ENCODE measurements at regions not wholly inside any gene's neighbourhood (a gene's known extent, or its start where the extent isn't known, plus 50 kb on each side); places are given as distances from the start of the nearest gene placed in this dataset.

- no peak for DNase-seq
- H3K27me3 Mint-ChIP-seq (ENCODE audit: insufficient read depth, unreplicated experiment), result no peaks in the 10 kb centered on the region
- Histone ChIP-seq H3K27me3 (replicated peaks; ENCODE audit: control insufficient read depth, insufficient read depth, low read length) (no peaks in the 10 kb centered on the region), H3K4me1 (0 out of 2 replicates have a peak, but pooled peaks cover 8% of the 10 kb centered on the region), H3K36me3 (ENCODE audit: control insufficient read depth, insufficient read depth, low read length) (no peaks in the 10 kb centered on the region), H3K9me3 (no peaks in the 10 kb centered on the region), H3K4me3 (ENCODE audit: low read depth, low read length) (no peak overlapping the region)
- H3K9me3 Mint-ChIP-seq (ENCODE audit: unreplicated experiment), result no peaks in the 10 kb centered on the region
- peaks cover 9% of the 10 kb centered on the region for H3K4me1 Mint-ChIP-seq (ENCODE audit: low read depth, unreplicated experiment)
- intact Hi-C loops (cut with micrococcal nuclease; ENCODE audit: unreplicated experiment), result no loop called here
- POLR2A ChIA-PET, result interaction anchor here (0.5 kb wide), 1 partner anchor 10 kb away, joined by 6 read pairs; no protein-coding TSS in a partner anchor
- no peak overlapping the region for H3K4me3 Mint-ChIP-seq (ENCODE audit: unreplicated experiment)
- no peak overlapping the region for H3K27ac Mint-ChIP-seq (ENCODE audit: unreplicated experiment)
- H3K36me3 Mint-ChIP-seq (ENCODE audit: insufficient read depth, unreplicated experiment), result no peaks in the 10 kb centered on the region
- CTCF ChIA-PET, result no interaction called here
- no peak for TF ChIP-seq CTCF (IDR thresholded peaks at IDR 0.05; ENCODE audit: insufficient read depth in 1 of 2, low read depth in 1 of 2, low read length in 1 of 2, severe bottlenecking in 1 of 2, unreplicated experiment in 1 of 2)
- no TSS peak for BruUV-seq (replicated peaks)
These were observed 118.1 kb downstream of the SMIM20 start for GRCh38 chr4:26032142-26032541.

- no peak for DNase-seq
- no peaks in the 10 kb centered on the region for H3K36me3 Mint-ChIP-seq (ENCODE audit: insufficient read depth, unreplicated experiment)
- H3K9me3 Mint-ChIP-seq (ENCODE audit: unreplicated experiment), result no peaks in the 10 kb centered on the region
- BruUV-seq (replicated peaks), result no TSS peak
- H3K4me1 ChIP-seq, result 0 out of 2 replicates have a peak, but pooled peaks cover 8% of the 10 kb centered on the region
- ChIA-PET CTCF (no interaction called here), POLR2A (interaction anchor here (0.5 kb wide), 1 partner anchor 11 kb away, joined by 6 read pairs; no protein-coding TSS in a partner anchor)
- no peaks in the 10 kb centered on the region for H3K36me3 ChIP-seq (ENCODE audit: control insufficient read depth, insufficient read depth, low read length)
- no peak overlapping the region for H3K4me3 Mint-ChIP-seq (ENCODE audit: unreplicated experiment)
- no peaks in the 10 kb centered on the region for H3K9me3 ChIP-seq
- H3K27me3 Mint-ChIP-seq (ENCODE audit: insufficient read depth, unreplicated experiment), result no peaks in the 10 kb centered on the region
- H3K27me3 ChIP-seq (replicated peaks; ENCODE audit: control insufficient read depth, insufficient read depth, low read length), result no peaks in the 10 kb centered on the region
- intact Hi-C loops (cut with micrococcal nuclease; ENCODE audit: unreplicated experiment), result no loop called here
- H3K4me3 ChIP-seq (ENCODE audit: low read depth, low read length), result no peak overlapping the region
- H3K27ac Mint-ChIP-seq (ENCODE audit: unreplicated experiment), result no peak overlapping the region
- peaks cover 9% of the 10 kb centered on the region for H3K4me1 Mint-ChIP-seq (ENCODE audit: low read depth, unreplicated experiment)
- TF ChIP-seq CTCF (IDR thresholded peaks at IDR 0.05; ENCODE audit: insufficient read depth in 1 of 2, low read depth in 1 of 2, low read length in 1 of 2, severe bottlenecking in 1 of 2, unreplicated experiment in 1 of 2), result no peak
These were observed 118.8 kb downstream of the SMIM20 start for GRCh38 chr4:26032630-26033317.

- Mint-ChIP-seq H3K4me1 (ENCODE audit: low read depth, unreplicated experiment) (peaks cover 9% of the 10 kb centered on the region), H3K27me3 (ENCODE audit: insufficient read depth, unreplicated experiment) (no peaks in the 10 kb centered on the region), H3K9me3 (ENCODE audit: unreplicated experiment) (no peaks in the 10 kb centered on the region), H3K4me3 (ENCODE audit: unreplicated experiment) (no peak overlapping the region), H3K27ac (ENCODE audit: unreplicated experiment) (no peak overlapping the region), H3K36me3 (ENCODE audit: insufficient read depth, unreplicated experiment) (no peaks in the 10 kb centered on the region)
- BruUV-seq (replicated peaks), result no TSS peak
- Histone ChIP-seq H3K27me3 (replicated peaks; ENCODE audit: control insufficient read depth, insufficient read depth, low read length) (no peaks in the 10 kb centered on the region), H3K4me3 (ENCODE audit: low read depth, low read length) (no peak overlapping the region), H3K9me3 (no peaks in the 10 kb centered on the region), H3K4me1 (0 out of 2 replicates have a peak, but pooled peaks cover 8% of the 10 kb centered on the region), H3K36me3 (ENCODE audit: control insufficient read depth, insufficient read depth, low read length) (no peaks in the 10 kb centered on the region)
- POLR2A ChIA-PET, result no interaction called here
- no peak for TF ChIP-seq CTCF (IDR thresholded peaks at IDR 0.05; ENCODE audit: insufficient read depth in 1 of 2, low read depth in 1 of 2, low read length in 1 of 2, severe bottlenecking in 1 of 2, unreplicated experiment in 1 of 2)
- DNase-seq, result no peak
- intact Hi-C loops (cut with micrococcal nuclease; ENCODE audit: unreplicated experiment), result no loop called here
- CTCF ChIA-PET, result no interaction called here
These were observed 119.4 kb downstream of the SMIM20 start for GRCh38 chr4:26033389-26033788.
